ENCODE measurements at regions not wholly inside any gene's neighbourhood (a gene's known extent, or its start where the extent isn't known, plus 50 kb on each side); places are given as distances from the start of the nearest gene placed in this dataset.

GRCh38 chr14:82492157-82492556 is 958.5 kb upstream of the SEL1L start:
- DNase-seq, result no peak

- DNase-seq, result no peak
Observed at GRCh38 chr14:82500222-82500621, 966.6 kb upstream of the SEL1L start.

GRCh38 chr14:82501554-82501953 is 967.9 kb upstream of the SEL1L start:
- no peak for DNase-seq

DNA sequence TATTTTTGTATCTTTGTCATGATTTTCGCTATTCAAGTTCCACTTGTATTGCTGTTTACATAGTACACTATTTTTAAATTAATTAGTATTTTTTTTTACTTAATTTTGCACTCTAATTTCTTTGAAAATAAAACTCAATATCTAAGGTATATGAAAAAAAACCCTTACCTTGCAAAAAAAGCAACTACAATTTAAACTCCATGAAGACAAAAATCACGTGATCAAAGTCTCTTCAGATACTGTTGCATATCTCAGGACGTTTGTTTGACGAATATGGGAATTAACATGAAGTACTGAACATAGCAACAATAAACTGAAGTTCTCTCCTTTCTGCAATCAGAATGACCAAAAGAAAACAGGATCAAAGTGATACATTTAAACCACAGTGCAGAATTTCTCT is 968.4 kb upstream of the SEL1L start:
- DNase-seq, result no peak

GRCh38 chr14:82504894-82505293 is 971.2 kb upstream of the SEL1L start:
- DNase-seq, result no peak

DNA sequence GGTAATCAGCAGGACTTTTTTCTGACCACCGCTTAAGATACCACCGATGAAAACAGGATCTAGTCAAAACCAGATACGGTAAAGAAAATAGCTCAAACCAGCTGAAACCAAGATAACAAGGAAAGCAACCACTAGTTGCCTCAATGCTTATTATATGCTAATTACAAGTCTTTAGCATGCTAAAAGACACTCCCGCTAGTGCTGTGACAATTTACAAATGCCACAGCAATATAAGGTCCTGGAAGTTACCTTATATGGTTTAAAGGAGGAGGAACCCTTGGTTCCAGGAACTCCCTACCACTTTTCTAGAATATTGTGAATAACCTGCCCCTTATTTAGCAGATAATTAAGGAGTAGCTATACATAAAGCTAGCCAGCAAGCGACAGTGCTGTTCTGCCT is 976.4 kb upstream of the SEL1L start:
- DNase-seq, result no peak

GRCh38 chr14:82511399-82511798 is 977.7 kb upstream of the SEL1L start:
- DNase-seq, result no peak

DNA sequence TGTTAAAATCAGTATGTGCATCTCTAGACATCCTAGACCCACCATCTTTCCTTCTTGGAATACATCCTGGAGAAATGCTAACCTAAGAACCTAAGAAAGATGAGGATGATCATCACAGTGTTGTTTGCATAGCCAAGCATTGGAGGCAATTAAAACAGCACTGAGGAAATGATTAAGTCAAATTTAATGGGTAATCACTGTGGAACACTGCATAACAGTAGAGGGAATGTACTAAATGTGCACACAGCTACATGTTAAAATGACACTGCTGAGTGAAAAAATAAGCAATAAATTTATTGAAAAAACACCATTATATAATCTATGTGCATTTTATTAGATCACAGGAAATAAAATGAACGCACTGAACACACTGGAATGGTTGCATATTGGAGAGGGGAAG is 987.1 kb upstream of the SEL1L start:
- DNase-seq, result no peak

DNA sequence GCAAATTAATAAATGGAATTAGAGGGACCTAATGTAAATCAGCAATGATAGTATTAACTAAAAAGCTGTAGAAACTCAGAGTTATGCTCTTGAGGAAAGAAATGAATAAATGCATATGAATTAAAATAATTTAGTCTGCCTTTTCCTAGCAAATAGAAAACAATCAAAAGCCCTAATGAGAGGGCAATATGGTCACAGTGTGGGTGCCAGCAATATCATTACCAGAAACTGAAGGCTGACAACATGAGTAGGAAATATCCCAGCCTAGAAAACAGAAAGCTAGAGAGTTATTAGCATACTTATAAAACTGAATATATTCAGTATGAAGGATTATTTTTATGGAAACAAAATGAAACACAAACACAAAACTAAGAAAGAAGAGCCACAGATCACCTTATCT is 987.5 kb upstream of the SEL1L start:
- no peak for DNase-seq

DNA sequence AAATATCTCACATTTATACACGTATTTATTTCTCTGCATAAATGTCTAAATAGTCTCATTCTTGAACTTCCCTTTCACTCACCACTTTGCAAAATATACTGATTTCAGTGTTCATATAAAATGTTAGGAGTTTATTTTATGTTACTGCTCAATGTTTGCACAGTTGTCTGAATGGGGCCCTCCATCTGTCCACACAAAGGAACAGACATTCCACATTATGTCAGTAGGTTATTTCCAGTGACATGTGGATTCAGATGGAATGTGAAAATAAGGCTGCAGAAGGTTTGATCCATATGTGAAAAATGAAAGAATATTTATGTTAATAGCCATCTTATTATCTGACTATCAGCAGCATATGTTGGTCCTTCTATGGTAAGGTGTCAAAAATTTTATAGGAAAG is 994.4 kb upstream of the SEL1L start:
- peak; percentile 39 for DNase-seq

- no peak for DNase-seq
Observed at GRCh38 chr14:82533351-82533750, 999.7 kb upstream of the SEL1L start.

DNA sequence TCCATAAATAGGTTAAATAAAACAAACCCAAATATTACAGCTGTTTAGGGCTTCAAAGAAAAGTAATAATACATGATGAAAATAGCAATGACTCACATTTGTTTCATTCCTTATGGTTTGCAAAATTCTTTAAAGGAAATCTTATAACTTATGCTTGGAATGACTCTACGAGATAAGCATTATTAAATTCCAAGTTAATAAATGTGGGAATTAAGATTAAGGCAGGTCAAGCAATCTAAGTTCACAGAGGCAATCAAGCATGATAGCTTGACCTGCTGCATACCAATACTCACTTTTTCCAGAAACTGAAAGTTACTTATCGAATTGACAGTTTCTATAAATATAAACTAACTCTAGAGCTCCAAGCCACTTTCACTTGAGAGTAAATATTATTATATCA is 1002.9 kb upstream of the SEL1L start:
- no peak for DNase-seq

GRCh38 chr14:82537831-82538230 is 1004.2 kb upstream of the SEL1L start:
- DNase-seq, result no peak

- DNase-seq, result no peak
Observed at GRCh38 chr14:82546401-82546800, 1012.7 kb upstream of the SEL1L start.

DNA sequence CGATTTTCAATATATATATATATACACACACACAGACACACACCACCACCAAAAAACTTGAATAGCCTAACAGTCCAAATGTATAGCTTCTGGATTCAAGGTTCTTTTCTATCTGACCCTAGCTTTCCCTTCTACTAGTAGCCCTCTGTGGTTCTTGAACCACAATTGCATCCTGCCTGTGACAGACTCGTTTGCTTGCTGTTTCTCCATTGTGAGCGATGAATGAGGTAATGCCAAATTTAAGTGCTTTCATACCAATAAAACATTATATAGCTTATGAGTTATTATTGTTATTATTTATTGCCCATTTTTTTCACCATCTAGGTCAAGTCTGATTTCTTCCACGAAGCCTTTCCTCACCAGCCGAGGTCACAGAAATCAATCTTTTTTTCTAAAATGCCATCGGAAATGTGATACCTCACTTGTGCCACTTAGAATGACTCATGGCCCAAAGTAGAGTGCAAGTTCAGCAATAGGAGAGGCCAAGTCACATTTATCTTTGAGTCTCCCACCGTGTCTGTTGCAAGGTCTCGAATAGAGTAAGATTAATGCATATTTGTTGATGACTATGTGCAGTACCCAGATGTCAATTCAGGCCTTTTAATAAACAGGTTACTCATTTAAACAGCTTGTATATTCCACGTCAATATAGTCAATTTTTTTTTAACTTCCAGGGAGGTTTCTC is 1015.8 kb upstream of the SEL1L start:
- no peak for DNase-seq

GRCh38 chr14:82562881-82563280 is 1029.2 kb upstream of the SEL1L start:
- no peak for DNase-seq

DNA sequence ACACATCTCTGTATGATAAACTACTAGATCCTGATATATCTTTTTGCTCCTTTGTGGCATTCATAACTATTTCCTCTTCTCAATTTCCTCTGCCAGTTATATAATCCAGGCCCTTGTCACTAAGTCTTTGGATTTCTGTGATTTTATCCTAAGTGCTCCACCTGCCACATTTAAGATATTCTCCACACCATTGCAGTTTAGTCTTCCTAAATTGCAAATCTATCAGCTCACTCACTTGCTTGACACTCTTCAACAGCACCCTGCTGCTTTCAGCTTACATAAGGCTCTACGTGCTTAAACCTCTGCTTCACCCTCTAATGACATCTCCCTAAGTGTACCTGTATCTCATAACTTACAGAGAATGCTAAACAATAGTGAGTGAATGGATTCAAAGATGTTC is 1032.2 kb upstream of the SEL1L start:
- no peak for DNase-seq

DNA sequence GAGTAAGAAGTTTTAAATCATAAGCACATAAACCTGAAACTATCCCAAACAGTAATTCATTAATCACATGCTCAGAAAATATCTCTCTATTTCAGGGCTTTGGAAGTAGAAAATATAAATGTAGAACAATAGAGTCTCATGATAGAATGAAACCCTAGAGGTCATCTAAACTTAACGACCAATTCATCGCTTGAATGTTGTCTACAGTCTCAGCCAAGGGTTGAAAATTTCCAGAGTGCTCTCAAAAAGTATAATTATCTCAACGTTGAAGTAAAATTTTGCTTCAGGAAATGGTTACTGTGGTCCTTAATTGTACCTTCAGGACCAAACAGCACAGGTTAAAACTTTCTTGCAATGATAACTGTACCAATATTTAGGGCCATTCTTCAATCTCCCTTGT is 1053.6 kb upstream of the SEL1L start:
- no peak for DNase-seq

DNA sequence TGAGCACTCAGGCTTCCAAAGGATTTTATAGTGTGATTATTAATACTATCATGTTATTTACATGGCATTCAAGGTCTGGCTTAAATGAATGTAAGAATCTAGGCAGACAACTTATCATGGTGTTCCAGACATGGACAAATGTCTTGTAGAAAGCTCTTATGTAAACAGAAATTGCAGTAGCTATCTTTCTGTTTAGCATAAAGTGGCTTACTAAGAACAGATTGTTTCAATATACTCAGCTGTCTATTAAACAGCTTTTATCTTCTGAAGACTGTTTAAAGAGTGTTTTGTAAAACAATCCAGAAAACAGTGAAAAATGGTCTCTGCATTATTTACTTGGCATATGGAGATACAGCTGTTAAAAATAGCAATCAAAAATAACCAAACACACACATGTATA is 1061.8 kb upstream of the SEL1L start:
- DNase-seq, result no peak

GRCh38 chr14:82602794-82603193 is 1069.1 kb upstream of the SEL1L start:
- no peak for DNase-seq

- DNase-seq, result no peak
Observed at GRCh38 chr14:82604819-82605218, 1071.2 kb upstream of the SEL1L start.

GRCh38 chr14:82621881-82622450 is 1088.3 kb upstream of the SEL1L start:
- DNase-seq, result no peak

DNA sequence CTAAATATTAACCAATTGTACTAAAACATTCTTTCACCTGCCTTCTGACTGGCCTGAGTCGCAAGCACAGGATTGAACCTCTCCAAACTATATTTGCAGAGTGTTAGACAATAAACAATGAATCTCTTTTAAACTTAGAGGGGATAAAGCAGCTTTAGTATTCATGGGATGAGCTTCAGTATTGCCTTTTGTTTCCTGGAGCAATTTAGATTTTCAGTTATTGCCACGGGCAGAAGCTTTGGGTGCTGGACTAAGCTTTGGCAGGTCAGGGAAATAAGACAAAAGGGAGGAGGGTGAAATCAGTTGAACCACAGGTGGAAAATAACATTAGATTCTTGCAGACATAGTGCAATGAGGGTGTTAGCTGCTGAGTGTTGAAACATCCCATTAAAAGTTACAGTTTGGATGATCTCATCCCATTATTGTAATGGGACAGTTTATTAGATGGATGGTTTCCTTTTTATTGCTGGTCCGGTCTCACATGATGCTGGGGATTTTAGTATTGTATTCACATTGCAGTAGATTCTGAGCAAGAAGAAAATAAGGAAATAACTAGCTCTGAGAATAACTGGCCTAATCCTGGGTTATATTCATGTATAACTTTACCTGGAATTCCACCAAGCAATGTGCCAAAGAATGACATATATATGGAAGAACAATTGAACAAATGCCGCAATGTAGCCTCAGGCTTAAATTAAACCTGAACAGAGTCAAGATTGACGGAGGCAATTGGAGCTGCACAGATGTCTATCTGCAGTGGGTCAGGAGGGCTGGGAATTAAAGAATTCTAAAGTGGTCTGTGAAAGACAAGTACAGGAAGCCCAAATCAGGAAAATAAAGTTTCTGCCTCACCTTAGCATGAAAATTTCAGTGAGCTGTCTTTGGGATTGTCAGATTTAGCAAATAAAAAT is 1092.8 kb upstream of the SEL1L start:
- DNase-seq, result no peak

GRCh38 chr14:82635915-82636314 is 1102.3 kb upstream of the SEL1L start:
- no peak for DNase-seq
